Fibroblast of the aortic adventitia (primary cell): ENCODE measurements at regions not wholly inside any gene's neighbourhood (a gene's known extent, or its start where the extent isn't known, plus 50 kb on each side); places are given as distances from the start of the nearest gene placed in this dataset.

Source experiments
- DNase-seq: peaks from one replicate; pipeline ENCODE4 v3.0.0-alpha.2; 2010; ENCODE audit warnings: low read depth
- H3K4me3 ChIP-seq: 2 replicates; pipeline ENCODE4 v1.5.1; 2011; ENCODE audit warnings: low read depth, mild to moderate bottlenecking, control low read depth, low read length, moderate library complexity
- CTCF ChIP-seq: IDR thresholded peaks from 2 replicates; pipeline ENCODE4 v1.5.1; 2011; ENCODE audit warnings: mild to moderate bottlenecking, low read length, control low read depth, inconsistent platforms; ENCODE audit not compliant: insufficient read depth

- peak; percentile 50 for DNase-seq
Observed at GRCh38 chr13:21901811-21902708, 231.2 kb downstream of the FGF9 start.

DNA sequence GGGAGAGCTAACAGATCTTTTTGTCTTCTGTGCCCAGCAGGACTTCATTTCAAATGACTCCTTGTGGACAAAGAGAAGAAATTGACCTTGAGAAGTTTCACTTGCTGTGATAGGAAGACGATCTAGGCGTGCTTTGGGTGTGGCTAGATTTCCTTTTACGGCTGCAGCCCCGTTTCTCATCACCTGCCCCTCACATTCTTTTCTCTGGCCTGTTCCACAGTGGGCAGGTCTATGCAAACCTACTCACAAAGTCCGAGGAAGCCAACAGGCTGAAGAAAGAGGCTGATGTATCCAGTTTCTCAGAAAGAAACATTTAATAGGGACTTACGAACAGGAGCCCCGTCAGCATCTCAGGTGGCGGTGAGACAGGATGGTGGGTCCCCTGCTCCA, 231.8 kb downstream of the FGF9 start:
- TF ChIP-seq CTCF = no peak
- no peak for DNase-seq
- no peak overlapping the region for H3K4me3 ChIP-seq

More at GRCh38 chr13:21901811-21902708, 231.2 kb downstream of the FGF9 start:
- H3K4me3 ChIP-seq = no peak overlapping the region
- no peak for TF ChIP-seq CTCF

DNA sequence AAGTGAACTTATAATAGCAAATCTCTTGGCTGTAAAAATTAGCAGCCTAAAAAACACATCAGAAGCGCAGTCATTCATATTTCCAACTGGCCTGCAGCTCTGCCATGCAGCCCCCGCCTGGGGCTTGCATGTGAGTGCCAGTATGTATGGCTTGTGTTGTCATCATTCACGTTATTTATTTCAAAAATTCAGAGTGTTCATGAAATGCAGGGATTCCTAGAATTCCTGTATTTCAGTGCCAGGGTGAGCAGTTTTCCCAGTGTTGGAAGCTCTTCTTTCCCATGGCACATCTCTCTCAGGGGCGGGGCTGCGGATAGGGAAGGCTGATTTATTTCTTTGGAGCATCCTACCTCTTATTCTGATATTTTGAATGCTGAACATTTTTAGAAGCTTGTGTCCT, 234.6 kb downstream of the FGF9 start:
- no peak overlapping the region for H3K4me3 ChIP-seq
- DNase-seq = no peak
- no peak for TF ChIP-seq CTCF

DNA sequence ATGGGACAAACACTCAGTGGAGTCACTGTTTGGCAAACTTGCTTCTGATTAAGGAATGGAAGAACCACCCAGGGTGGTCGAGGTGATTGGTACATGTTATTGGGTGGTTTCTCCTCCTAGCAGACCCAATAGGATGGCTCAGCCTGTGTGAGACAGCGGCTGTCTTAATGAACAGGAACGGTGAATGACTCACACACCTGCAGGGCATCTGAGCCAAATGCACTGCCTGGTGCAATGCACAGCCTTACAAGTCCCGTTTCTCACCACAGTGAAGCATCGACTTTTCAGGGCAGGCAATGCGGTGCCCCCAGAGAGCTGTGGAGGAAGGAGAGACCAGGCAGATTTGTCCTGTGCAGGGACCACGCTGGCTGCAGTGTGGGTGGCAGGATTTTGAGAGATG, 238.5 kb downstream of the FGF9 start:
- H3K4me3 ChIP-seq = no peak overlapping the region
- no peak for TF ChIP-seq CTCF
- DNase-seq = no peak

DNA sequence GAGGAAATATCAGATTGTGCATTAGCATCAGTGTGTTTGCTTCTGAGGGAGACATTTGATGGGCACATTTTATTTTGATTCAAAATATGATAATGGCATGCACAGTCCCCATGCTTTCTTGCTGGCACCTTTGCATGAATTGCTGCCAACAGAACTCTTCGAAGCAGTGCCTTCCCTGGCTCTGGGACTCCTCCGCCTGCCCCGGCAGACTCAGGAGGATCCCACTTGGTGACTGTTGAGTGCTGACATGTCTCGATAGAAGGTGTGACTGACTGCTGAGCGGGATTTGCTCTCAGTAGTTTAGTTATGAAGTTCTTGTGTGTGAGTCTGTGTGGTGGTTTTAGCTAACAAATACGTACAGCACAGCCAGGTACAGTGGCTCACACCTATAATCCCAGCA, 239.7 kb downstream of the FGF9 start:
- DNase-seq = no peak
- no peak overlapping the region for H3K4me3 ChIP-seq
- no peak for TF ChIP-seq CTCF

- no peak for TF ChIP-seq CTCF
- H3K4me3 ChIP-seq = no peak overlapping the region
- DNase-seq = no peak
Observed at GRCh38 chr13:21911646-21912298, 240.9 kb downstream of the FGF9 start.
